B cell (primary cell): ENCODE measurements at regions not wholly inside any gene's neighbourhood (a gene's known extent, or its start where the extent isn't known, plus 50 kb on each side); places are given as distances from the start of the nearest gene placed in this dataset.

Experiments used
- CTCF ChIP-seq: fragments of 200-600 bp; IDR thresholded peaks from one replicate; pipeline ENCODE4 v1.8.0; 2022; ENCODE audit warnings: antibody characterized with exemption, mild to moderate bottlenecking
- EZH2 ChIP-seq: IDR thresholded peaks from 2 replicates; pipeline ENCODE4 v1.6.1; 2012; ENCODE audit warnings: borderline replicate concordance, low read depth, mild to moderate bottlenecking, moderate library complexity, low read length; ENCODE audit not compliant: insufficient read depth, poor library complexity, severe bottlenecking

GRCh38 chr2:104361414-104361813 is 492.5 kb upstream of the POU3F3 start:
- TF ChIP-seq CTCF (no peak), EZH2 (no peak)
